Spleen (tissue), 7 donors: ENCODE measurements at regions not wholly inside any gene's neighbourhood (a gene's known extent, or its start where the extent isn't known, plus 50 kb on each side); places are given as distances from the start of the nearest gene placed in this dataset.
"Not testable (repeated sequence)": the region's sequence is repeated elsewhere in the genome, so short reads cannot be mapped to it uniquely, and the experiment has no call there.

Experiments used
- POLR2A ChIP-seq, 3 donors: fragments of 450-650 bp; IDR thresholded peaks; one replicate each; pipeline ENCODE4 v1.5.1; 2017; ENCODE audit warnings: antibody characterized with exemption in 3 of 3, mild to moderate bottlenecking in 1 of 3
- POLR2AphosphoS5 ChIP-seq, 3 donors: sonication (generic); formaldehyde crosslinking; IDR thresholded peaks; one replicate each; pipeline ENCODE4 v1.5.1; 2017; ENCODE audit warnings: antibody characterized with exemption in 3 of 3
- TF ChIP-seq, protein P1 (sequence below), 11 experiments: fragments of 200-600 bp in 7 of 11; fragments of 450-650 bp in 4 of 11; sonication (generic) in 4 of 11; IDR thresholded peaks in 8 of 11; conservative IDR thresholded peaks in 3 of 11; 1 replicate in 7 of 11; 2 replicates in 4 of 11; pipeline versions ENCODE4 v1.4.0 to v1.8.0; 2016 to 2021; ENCODE audit warnings: antibody characterized with exemption in 11 of 11, inconsistent platforms in 4 of 11, mild to moderate bottlenecking in 1 of 11
- donor health status: DM: no; HTN: no; CAD: no; lungs with moderate emphysema.
- donor health status: DM: no; HTN: no; CAD: no.
- donor health status: DM: no; HTN: no; CAD: no.

DNA sequence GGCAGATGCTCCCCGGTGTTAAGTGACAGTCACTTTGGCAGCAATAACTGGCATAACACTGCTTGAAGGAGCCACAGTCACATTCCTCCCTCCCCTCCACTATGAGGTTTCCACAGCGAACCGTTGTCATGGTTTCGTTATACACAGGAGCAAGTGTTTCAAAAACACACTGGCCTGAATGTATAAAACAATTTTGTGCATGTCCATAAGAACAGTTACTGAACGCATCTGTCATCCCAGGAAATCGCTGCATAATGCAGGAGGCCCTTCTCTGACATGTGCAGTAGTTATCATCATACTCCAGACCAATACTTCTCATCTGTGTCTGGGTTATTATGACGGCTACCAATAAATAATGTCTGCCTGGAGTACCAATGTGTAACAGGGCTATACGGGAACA is 444.4 kb downstream of the TMEM121 start:
- TF ChIP-seq POLR2AphosphoS5, POLR2A (IDR thresholded peaks at IDR 0.05): not testable (repeated sequence)
- TF ChIP-seq, protein P1, sequence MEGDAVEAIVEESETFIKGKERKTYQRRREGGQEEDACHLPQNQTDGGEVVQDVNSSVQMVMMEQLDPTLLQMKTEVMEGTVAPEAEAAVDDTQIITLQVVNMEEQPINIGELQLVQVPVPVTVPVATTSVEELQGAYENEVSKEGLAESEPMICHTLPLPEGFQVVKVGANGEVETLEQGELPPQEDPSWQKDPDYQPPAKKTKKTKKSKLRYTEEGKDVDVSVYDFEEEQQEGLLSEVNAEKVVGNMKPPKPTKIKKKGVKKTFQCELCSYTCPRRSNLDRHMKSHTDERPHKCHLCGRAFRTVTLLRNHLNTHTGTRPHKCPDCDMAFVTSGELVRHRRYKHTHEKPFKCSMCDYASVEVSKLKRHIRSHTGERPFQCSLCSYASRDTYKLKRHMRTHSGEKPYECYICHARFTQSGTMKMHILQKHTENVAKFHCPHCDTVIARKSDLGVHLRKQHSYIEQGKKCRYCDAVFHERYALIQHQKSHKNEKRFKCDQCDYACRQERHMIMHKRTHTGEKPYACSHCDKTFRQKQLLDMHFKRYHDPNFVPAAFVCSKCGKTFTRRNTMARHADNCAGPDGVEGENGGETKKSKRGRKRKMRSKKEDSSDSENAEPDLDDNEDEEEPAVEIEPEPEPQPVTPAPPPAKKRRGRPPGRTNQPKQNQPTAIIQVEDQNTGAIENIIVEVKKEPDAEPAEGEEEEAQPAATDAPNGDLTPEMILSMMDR (IDR thresholded peaks at IDR 0.05 in 8 of 11, conservative IDR thresholded peaks at IDR 0.05 in 3 of 11), result not testable (repeated sequence)
